Chondrocyte (in vitro differentiated cells): ENCODE measurements at regions not wholly inside any gene's neighbourhood (a gene's known extent, or its start where the extent isn't known, plus 50 kb on each side); places are given as distances from the start of the nearest gene placed in this dataset.

Experiments
- DNase-seq: peaks from one replicate; pipeline ENCODE4 v3.0.0; 2021; ENCODE audit warnings: mixed read lengths, low spot score
- H3K27ac Mint-ChIP-seq: one replicate; pipeline ENCODE4 v1.8.0; 2021; ENCODE audit warnings: mild to moderate bottlenecking, moderate library complexity, mixed read lengths; ENCODE audit not compliant: unreplicated experiment
- H3K27me3 Mint-ChIP-seq: 2 replicates; pipeline ENCODE4 v1.8.0; 2021; ENCODE audit warnings: low read depth, mixed read lengths
- H3K36me3 Mint-ChIP-seq: 2 replicates; pipeline ENCODE4 v1.8.0; 2021; ENCODE audit warnings: low read depth, mixed read lengths
- H3K4me1 Mint-ChIP-seq: 2 replicates; pipeline ENCODE4 v1.8.0; 2021; ENCODE audit warnings: low read depth, mild to moderate bottlenecking, mixed read lengths
- H3K4me3 Mint-ChIP-seq: one replicate; pipeline ENCODE4 v1.8.0; 2021; ENCODE audit warnings: mild to moderate bottlenecking, moderate library complexity, mixed read lengths; ENCODE audit not compliant: unreplicated experiment
- H3K9me3 Mint-ChIP-seq: 2 replicates; pipeline ENCODE4 v1.8.0; 2021; ENCODE audit warnings: low read depth, mixed read lengths
- CTCF ChIP-seq: fragments of 200-600 bp; sonication (generic); IDR thresholded peaks from 2 replicates; pipeline ENCODE4 v1.5.0; 2021; ENCODE audit warnings: antibody characterized with exemption, mild to moderate bottlenecking, moderate library complexity

- Mint-ChIP-seq H3K27me3 (no peaks in the 10 kb centered on the region), H3K36me3 (peaks cover 8% of the 10 kb centered on the region), H3K4me1 (peaks cover 9% of the 10 kb centered on the region), H3K27ac (no peak overlapping the region), H3K9me3 (peaks cover 27% of the 10 kb centered on the region), H3K4me3 (no peak overlapping the region)
- no peak for DNase-seq
- TF ChIP-seq CTCF = no peak
Measured at GRCh38 chr5:56388229-56388985, 155.3 kb upstream of the ANKRD55 start.

- Mint-ChIP-seq H3K4me1 (peaks cover 9% of the 10 kb centered on the region), H3K27me3 (no peaks in the 10 kb centered on the region), H3K9me3 (peaks cover 6% of the 10 kb centered on the region), H3K36me3 (no peaks in the 10 kb centered on the region), H3K27ac (no peak overlapping the region), H3K4me3 (no peak overlapping the region)
- DNase-seq = no peak
- no peak for TF ChIP-seq CTCF
Measured at GRCh38 chr5:56386046-56386445, 152.9 kb upstream of the ANKRD55 start.

GRCh38 chr5:56384186-56384585, 151.1 kb upstream of the ANKRD55 start:
- Mint-ChIP-seq H3K27me3 (no peaks in the 10 kb centered on the region), H3K4me1 (peaks cover 9% of the 10 kb centered on the region), H3K27ac (no peak overlapping the region), H3K4me3 (no peak overlapping the region), H3K36me3 (no peaks in the 10 kb centered on the region), H3K9me3 (no peaks in the 10 kb centered on the region)
- TF ChIP-seq CTCF = no peak
- DNase-seq = no peak

GRCh38 chr5:56383761-56384160, 150.6 kb upstream of the ANKRD55 start:
- H3K27ac Mint-ChIP-seq = no peak overlapping the region
- no peak overlapping the region for H3K4me3 Mint-ChIP-seq
- no peak for TF ChIP-seq CTCF
- H3K27me3 Mint-ChIP-seq = no peaks in the 10 kb centered on the region
- H3K36me3 Mint-ChIP-seq = no peaks in the 10 kb centered on the region
- no peak for DNase-seq
- peaks cover 9% of the 10 kb centered on the region for H3K4me1 Mint-ChIP-seq
- no peaks in the 10 kb centered on the region for H3K9me3 Mint-ChIP-seq

DNA sequence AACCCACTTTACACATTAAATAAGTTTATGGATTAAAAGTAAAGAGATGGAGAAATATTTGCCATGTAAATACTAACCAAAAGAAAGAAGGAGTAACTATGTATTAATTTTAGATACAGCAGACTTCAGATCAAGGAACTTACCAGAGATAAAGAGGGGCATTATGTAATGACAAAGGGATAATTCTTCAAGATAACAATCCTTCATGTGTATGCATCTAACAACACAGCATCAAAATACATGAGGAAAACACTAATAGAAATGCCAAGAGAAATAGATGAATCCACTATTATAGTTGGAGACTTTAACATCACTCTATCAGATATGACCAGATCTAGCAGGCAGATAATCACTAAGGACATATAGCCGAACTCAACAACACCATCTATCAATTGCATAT, 149.8 kb upstream of the ANKRD55 start:
- no peak overlapping the region for H3K27ac Mint-ChIP-seq
- H3K9me3 Mint-ChIP-seq = no peaks in the 10 kb centered on the region
- TF ChIP-seq CTCF = no peak
- H3K27me3 Mint-ChIP-seq = no peaks in the 10 kb centered on the region
- DNase-seq = no peak
- H3K4me3 Mint-ChIP-seq = no peak overlapping the region
- no peaks in the 10 kb centered on the region for H3K36me3 Mint-ChIP-seq
- peaks cover under 1% of the 10 kb centered on the region for H3K4me1 Mint-ChIP-seq
